Astrocyte (in vitro differentiated cells and primary cell): ENCODE measurements at regions not wholly inside any gene's neighbourhood (a gene's known extent, or its start where the extent isn't known, plus 50 kb on each side); places are given as distances from the start of the nearest gene placed in this dataset.

ENCODE experiments used
- CTCF ChIP-seq: IDR thresholded peaks from 2 replicates; pipeline ENCODE4 v1.5.1; 2011; ENCODE audit warnings: low read depth, mild to moderate bottlenecking, inconsistent platforms, low read length, moderate library complexity; ENCODE audit not compliant: insufficient read depth
- EZH2 ChIP-seq: IDR thresholded peaks from 2 replicates; pipeline ENCODE4 v1.6.1; 2012; ENCODE audit warnings: mild to moderate bottlenecking, low read length, inconsistent platforms; ENCODE audit not compliant: insufficient read depth

GRCh38 chr2:208983486-208983885 lies 440.4 kb upstream of the MAP2 start:
- TF ChIP-seq CTCF (no peak), EZH2 (no peak)
